Activated naive CD8-positive, alpha-beta T cell treated with anti-CD3 and anti-CD28 coated beads, Interleukin-2, amount 50 U/mL, for 16 hours (primary cell): ENCODE measurements at regions not wholly inside any gene's neighbourhood (a gene's known extent, or its start where the extent isn't known, plus 50 kb on each side); places are given as distances from the start of the nearest gene placed in this dataset.
"Not testable (repeated sequence)": the region's sequence is repeated elsewhere in the genome, so short reads cannot be mapped to it uniquely, and the experiment has no call there.

Experiments used
- DNase-seq: peaks from one replicate; pipeline ENCODE4 v3.0.0-alpha.2; 2020; ENCODE audit warnings: low read depth, low spot score

DNA sequence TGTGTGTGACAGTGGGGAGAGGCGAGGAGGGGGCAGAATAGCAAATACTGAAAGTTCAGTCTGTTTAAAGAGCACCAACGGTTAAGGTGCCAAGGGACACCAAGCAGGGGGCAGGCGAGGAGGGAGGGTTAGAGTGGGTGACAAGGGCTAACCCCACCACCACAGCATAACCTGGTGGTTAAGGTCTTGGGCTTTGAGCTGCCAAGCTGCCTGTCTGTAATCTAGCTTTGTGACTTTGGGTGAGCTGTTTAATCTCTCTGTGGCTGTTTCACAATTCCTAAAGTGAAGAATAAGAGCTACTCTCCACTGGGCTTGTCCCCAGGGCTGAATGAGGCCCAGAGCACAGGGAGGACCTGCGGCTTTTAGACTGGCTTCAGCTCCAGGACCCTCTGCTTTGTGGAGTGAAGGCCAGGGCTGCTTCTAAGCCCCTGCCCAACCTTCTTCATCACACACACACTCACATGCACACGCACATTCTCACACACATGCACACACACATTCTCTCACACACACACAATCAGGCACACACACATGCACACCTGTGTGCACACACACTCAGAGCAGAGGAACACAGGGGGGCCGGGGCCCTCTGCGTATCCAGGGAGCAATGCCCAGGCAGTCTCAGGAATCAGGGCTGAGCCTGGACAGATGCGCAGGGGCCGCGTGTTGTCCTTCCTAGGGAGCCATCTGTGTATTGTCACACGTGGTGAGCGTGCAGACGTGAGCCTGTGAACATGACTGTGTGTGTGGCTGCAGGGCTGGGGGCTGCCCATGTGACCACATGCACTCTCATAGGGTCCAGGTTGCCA lies 101.6 kb upstream of the TARDBP start:
- no peak for DNase-seq

GRCh38 chr1:10911490-10912166 lies 100.8 kb upstream of the TARDBP start:
- DNase-seq: no peak

GRCh38 chr1:10912441-10912840 lies 100.0 kb upstream of the TARDBP start:
- no peak for DNase-seq

- DNase-seq: no peak
Measured at GRCh38 chr1:10914056-10914455, 98.4 kb upstream of the TARDBP start.

DNA sequence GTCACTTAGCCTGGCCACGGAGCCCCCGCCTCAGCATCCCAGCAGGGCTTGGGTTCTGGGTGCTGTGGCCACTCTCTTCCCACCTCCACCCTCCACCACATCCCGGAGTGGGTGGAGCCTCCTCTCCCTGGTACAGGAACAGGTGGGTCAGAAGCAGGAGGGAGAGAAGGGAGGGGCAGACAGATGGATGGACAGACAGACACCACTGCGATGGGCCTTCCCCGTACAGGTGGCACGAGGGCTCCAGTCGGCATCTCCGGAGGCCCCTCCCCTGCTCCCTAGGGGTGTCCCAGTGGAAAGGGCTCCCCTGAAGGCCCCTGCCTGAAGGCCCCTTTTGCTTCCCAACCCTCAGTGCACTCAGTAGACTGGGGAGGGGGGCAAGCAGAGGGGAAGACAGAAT lies 96.9 kb upstream of the TARDBP start:
- DNase-seq: no peak

DNA sequence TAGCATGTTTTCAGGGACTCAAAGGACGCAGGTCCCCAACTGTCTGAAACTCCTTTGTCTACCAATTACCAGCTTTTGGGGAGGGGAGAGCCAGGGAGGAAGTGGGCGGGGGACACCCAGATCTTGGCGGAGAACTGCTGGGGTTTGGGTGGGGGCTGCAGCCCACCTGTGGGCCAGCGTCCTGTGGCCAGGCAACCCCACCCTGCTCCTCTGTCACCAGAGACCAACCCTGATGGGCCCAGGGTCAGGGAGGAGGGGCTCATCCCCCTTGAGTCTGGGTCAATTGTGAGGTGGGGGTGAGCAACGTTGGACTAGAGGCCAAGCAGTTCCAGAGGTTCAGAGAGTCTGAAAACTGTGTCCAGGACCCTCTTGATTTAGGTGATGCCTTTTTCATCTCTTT lies 96.1 kb upstream of the TARDBP start:
- no peak for DNase-seq

DNA sequence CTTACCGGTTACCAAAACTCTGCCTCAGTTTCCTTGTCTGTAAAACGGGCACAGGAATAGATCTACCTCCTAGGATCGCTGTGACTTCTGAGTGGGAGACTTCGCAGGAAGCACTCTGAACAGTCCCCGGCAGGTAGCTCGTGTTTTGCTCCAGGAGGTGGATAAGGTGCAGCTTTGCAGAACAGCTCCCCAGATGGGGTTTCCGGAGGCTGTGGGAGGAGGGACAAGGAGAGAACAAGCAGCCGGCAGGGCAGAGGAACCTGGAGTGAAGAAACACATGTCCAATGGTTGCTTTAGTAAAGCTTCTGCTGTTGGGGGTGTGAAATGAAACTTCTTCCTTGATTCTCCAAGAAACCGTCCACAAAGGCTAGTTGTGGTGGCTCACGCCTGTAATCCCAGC lies 95.5 kb upstream of the TARDBP start:
- DNase-seq: no peak

DNA sequence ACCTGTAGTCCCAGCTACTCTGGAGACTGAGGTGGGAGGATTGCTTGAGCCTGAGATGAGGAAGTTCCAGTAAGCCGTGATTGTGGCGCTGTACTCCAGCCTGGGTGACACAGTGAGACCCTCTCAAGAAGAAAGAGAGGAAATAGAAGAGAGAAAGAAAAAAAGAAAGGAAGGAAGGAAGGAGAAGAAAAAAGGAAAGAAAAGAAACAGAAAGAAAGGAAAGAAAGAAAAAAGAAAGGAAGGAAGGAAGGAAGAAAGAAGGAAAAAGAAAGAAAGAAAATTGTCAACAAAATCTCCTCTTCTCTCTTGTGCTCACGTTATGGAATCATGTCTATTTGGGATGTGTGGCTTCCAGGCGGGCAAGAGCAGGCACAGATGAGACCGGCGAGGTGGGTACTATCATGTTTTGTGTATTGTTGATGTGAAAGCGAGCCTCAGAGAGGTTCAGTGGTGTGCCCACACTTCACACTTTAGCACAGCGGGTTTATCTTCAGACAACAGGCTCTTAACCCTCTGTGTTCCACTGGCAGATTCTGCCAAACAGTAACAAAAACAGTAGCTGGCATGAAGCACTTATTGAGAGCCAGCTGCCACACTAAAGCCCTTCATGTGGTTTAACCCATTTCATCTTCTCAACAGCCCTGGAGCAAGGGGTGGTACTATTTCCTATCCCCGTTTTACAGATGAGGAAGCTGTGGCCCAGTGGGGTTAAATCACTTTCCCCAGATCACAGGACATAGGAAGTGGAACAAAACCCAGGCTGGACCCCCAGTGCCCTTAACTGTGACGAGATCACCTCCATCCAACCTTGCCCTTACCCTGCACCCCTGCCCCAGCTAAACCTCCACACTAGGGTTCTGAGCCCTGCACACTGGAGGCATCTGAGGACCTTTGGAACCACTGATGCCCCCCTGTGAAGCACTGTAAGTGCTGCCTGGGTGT lies 94.7 kb upstream of the TARDBP start:
- DNase-seq: no peak

DNA sequence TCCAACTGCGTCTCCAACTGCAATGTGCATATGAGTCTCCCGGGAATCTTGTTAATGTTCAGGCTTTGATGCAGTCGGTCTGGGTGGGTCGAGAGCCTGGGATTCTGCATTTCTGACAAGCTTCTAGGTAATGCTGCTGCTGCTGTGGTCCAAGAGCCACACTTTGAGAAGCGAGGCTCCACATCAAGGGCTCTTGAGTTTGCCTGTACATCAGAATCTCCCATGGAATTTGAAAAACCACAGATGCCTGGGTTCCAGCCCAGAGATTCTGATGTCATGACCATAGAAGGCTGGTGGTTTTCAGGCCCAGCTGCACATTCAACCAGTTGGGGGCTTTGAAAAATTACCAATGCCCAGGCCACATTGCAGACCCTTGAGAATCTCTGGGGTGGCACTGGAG lies 93.9 kb upstream of the TARDBP start:
- no peak for DNase-seq

GRCh38 chr1:10920063-10920626 lies 92.3 kb upstream of the TARDBP start:
- DNase-seq: no peak

DNA sequence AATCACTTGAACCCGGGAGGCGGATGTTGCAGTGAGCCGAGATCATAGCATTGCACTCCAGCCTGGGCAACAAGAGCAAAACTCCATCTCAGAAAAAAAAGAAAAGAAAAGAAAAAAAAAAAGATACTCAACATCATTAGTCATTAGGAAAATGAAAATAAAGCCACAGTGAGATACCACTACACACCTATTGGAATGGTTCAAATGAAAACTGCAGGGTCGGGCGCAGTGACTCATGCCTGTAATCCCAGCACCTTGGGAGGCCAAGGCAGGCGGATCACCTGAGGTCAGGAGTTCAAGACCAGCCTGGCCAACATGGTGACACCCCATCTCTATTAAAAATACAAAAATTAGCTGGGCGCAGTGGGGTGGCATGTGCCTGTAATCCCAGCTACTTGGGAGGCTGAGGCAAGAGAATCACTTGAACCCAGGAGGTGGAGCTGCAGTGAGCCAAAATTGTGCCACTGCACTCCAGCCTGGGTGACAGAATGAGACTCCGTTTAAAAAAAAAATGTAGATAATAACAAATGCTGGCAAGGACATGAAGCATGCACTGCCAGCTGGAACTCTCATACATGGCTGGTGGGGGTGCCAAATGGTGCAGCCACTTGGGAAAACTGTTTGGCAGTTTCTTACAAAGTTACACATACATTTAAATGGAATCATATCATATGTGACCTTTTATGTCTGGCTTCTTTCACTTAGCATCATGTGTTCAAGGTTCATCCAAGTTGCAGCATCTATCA lies 90.0 kb upstream of the TARDBP start:
- DNase-seq: not testable (repeated sequence)

GRCh38 chr1:10924030-10924429 lies 88.4 kb upstream of the TARDBP start:
- no peak for DNase-seq

DNA sequence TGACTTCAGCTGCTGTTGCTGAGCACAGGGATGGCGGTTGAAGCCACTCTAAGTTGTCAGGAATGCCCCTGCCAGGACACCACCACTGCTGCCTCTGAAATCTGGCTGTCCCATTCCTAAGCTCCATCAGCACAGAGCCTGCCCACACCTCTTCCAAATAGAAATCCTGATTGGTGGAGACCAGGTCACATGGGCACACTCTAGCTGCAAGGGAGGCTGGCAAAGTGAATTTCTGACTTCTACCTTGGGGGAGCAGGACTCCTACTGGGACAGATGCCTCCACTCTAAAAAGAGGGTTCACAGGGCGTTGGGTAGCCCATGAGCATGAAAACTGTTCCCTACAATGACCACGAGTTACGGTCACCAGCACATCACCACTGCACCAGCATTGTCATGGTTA lies 83.8 kb upstream of the TARDBP start:
- DNase-seq: no peak

DNA sequence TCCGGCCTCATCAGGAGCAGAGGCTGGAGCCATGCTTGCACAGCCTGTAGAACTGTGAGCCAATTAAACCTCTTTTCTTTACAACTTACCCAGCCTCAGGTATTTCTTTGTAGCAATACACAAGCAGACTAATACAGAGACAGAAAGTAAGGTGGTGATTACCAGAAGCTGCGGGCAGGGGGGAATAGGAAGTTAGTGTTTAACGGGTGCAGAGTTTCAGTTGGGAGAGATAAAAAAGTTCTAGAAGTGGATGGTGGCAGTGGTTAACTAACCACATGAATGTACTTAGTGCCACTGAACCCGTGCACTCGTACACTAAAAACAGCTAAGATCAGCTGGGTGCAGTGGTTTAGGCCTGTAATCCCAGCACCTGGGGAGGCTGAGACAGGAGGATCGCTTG lies 80.4 kb upstream of the TARDBP start:
- DNase-seq: no peak

GRCh38 chr1:10934150-10934818 lies 78.2 kb upstream of the TARDBP start:
- DNase-seq: no peak

DNA sequence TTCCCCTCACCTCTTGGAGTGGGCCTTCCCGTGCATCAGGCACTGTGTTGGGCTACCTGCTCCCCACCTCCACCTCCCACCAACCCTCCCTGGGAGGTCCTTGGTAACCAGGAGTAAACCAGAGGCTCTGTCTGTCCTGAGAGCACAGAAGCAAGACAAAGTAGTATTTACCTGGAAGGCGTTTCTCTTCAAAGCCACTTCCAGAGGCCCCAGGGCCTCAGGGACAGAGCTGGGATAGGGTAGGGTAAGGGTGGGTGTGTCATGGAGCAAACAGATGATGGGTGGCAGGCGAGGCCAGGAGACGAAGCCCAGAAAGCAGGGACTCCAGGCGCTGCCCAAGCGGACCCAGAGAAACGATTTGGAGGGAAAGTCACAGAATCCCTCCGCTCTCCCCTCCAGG lies 77.2 kb upstream of the TARDBP start:
- no peak for DNase-seq

GRCh38 chr1:10935724-10936123 lies 76.7 kb upstream of the TARDBP start:
- no peak for DNase-seq

DNA sequence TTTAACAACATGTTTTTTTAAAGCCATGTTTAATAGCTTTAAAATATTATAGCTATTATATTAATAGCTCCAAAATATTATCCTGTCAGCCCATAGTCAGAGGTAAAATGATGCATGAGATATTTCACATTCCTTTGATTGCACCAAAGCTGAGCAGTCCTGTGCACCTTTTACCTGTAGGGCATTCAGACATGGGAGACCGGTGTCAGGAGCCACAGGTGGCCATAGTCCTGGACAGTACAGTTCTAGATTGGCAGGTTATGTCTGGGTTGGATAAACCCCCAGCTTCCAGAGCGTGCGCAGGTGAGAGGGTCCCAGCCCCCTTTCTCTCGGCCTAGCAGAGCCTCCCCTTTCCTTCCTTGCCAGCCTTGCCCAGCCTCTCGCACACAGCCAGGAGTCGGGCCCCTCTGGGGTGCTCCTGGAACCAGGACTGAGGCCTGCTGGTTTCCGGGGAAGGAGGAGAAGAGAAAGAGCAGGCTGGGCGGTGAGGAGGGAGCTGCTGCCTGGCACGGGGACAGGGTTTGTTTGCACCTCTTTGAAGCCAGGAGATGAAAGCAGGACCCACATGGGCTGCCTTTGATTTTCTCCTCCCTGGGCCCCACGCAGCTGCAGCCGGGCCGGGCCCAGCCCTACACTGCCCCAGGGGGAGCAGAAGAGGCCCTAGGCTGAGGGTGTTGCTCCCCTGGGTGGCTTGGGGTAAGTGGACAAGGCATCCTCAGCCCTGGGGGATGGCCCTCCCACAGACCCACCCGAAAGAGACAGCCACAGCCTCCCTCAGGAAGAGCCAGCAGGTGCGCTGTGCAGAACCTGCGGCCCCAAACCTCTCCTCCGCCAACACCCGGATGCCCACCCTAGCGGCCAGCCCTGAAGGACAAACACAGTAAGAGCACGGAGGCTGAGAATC lies 75.2 kb upstream of the TARDBP start:
- DNase-seq: no peak

DNA sequence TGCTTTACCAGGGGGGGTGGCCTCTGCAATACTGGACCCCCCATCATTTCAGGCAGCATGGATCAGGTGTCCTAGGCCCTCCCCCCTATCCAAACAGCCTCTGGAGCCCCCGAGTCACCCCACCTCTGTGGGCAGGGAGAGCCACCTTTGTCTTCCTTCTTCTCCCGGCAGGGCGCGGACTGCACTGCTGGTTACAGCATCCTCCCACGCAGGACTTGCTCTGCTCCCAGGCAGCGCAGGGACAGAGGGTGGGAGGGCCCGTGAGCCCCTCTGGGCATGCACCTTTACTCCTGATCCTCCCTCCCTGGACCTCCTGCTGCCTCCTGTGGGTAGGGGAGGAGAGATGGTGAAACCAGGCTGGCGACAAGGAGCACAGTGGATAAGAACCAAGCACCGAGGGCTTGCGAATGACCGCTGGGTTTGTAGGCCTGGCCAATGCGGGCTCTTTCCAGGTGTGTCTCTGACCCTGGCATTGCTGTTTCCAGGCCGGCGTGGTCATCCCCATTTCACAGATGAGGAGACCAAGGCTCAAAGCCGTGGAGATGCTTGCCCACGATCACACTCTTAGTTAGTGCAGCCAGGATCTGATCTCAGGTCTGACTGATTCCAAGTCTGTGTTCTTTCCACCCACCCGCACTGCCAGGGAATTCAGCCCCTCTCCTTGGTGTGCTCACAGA lies 73.6 kb upstream of the TARDBP start:
- DNase-seq: no peak
